T follicular helper cell (primary cell): ENCODE measurements at regions not wholly inside any gene's neighbourhood (a gene's known extent, or its start where the extent isn't known, plus 50 kb on each side); places are given as distances from the start of the nearest gene placed in this dataset.
A peak's percentile ranks its signal among the peaks of the same experiment; 100 is the strongest.
"Not testable (repeated sequence)": the region's sequence is repeated elsewhere in the genome, so short reads cannot be mapped to it uniquely, and the experiment has no call there.

ENCODE experiments used
- DNase-seq: peaks from one replicate; pipeline ENCODE4 v3.0.0-alpha.2; 2020; ENCODE audit warnings: low read depth

DNA sequence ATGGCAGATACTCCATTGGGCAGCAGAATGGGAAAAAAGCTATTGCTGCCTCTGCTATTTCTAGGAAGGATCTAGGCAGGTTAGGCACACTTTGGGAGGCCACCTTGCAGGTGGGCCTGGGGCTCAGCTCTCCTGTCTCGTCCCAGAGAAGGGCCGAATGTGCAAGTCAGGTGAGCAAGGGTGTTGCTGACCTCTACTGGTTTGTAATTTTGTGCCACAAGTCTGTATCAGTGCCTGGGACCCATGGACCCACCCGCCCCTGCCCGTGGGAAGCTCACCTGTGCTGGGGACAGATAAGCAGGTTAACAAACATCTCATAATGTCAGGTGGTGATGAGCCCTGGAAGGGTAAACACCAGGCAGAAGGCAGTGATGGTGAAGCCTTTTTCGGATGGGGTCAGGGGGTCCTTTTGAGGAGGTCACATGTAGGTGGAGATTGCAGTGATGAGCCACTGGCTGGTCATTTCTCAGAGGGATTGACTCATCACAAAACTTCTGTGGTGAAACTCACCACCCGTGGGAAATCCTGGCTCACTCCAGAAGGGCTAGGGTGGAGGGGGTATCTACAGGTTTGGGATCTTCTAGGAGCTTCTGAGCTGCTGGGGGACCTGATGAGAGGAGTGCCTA is 161.3 kb downstream of the KLF13 start:
- DNase-seq: no peak

- no peak for DNase-seq
Observed at GRCh38 chr15:31488437-31489204, 162.0 kb downstream of the KLF13 start.

DNA sequence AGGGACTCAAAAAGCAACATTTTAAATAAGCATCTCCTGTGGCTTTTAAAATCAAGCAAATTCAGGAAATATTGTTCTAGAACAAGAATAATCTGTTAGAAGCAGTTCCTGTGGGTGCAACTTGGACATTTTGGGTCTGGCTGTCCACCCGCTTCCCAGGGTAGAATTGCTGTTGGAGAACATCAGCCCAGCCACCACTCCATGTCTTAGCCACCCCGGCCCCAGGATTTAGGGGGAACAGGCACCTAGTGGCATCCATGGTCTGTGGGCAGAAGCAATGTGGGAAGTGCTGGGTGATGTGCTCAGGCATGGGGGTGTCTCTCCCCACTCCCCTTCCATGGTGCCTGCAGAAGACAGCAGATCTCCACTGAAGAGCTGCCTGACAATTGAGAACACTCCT is 162.6 kb downstream of the KLF13 start:
- no peak for DNase-seq

DNA sequence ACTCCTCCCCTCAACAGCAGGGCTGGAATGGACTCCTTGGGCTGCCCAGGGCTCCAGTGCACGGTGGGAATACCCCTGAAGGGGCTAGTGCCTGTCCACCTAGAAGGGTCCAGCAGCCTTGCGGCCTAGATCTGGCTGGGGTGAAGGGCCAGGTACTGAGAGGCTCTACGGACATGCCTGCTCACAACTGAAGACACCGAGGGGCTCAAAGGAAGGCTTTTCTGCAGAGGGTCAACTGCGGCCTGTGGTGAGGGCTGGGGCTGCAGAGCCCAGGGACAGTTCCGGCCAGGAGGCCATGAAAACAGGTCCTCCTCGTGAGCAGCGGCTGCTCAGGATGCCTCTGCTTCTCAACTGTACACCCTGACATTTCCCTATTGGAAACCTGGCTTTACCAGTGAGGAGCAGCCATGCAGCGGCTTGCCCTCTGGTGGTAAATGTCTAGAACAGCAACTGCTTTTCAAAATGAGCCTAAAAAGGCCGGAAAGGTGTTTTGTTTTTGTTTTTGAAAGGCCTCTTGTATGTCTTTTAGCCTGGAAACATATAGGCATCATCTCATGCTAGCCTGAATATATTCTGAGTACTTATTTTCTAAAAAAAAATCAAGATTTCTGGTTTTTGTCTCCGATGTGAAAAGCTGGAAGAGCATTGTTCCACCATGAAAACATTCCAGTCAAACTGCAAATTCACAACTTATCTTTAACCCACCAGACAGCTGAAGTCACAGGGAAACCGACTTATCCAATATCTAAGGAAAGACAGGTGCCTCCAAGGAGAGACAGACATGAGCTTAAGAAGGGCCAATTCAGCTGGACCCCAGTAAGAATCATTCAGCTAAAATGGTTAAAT is 163.4 kb downstream of the KLF13 start:
- peak; percentile 16 for DNase-seq

GRCh38 chr15:31494786-31495185 is 168.2 kb downstream of the KLF13 start:
- DNase-seq: no peak

DNA sequence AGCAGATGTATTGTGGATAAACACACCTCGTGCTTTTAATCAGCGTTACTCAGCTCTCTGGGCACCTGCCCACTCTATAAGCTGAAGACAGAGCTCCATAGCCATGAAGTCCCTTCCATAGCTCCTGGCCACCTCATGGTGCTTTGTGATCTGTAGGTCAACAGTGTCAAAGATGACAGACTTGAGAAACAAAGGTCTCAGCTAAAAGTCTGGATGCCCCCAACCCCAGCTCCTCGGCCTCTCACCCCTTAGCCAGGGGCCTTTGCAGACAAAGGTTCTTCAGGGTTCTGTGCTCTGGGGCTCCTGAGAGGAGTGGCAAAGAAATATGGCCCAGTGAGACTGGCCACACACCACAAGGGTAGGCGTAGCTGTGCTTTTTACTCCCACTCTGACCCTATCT is 168.6 kb downstream of the KLF13 start:
- DNase-seq: no peak

DNA sequence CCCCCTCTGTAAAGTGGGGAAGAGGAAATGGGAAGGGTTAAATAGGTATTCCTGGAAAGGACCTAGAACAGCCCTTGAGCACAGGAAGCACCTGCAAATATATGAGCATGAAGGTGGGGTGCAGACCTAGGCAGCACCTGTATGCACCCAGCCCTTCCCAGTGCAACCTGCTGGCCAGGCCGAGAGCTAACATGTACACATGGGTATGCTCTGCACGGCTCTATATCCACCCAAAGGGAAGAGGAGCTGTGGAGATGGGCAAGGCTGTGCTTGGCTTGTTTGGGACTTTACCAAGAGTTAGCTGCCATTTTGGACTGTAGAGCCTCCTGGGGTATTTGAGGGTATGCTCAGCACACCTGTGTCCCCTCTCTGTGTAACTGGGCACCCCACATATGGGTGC is 171.2 kb downstream of the KLF13 start:
- DNase-seq: no peak

- DNase-seq: no peak
Observed at GRCh38 chr15:31498329-31498728, 171.7 kb downstream of the KLF13 start.

DNA sequence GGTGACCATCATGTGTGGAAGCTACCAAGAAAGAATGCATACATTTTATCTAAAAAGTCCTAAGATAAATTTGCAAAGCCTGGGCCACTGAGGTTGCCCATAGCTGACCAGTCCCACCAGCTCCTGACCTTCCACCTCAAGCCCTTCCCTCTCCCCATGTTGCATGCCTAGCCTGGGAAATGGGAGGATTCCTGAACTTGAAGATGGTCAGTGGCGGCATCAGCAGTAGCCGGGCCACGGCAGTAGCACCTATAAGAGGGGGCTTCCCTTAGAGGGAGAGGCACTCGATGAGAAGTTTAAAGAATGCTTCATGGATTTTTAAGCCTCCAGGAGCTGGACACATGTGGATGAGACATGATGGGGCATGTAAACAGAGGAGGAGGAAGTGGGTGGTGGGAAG is 172.1 kb downstream of the KLF13 start:
- no peak for DNase-seq

- DNase-seq: no peak
Observed at GRCh38 chr15:31499236-31499952, 172.8 kb downstream of the KLF13 start.

- DNase-seq: no peak
Observed at GRCh38 chr15:31499953-31500765, 173.5 kb downstream of the KLF13 start.

GRCh38 chr15:31500766-31501449 is 174.3 kb downstream of the KLF13 start:
- no peak for DNase-seq

GRCh38 chr15:31501536-31502157 is 175.0 kb downstream of the KLF13 start:
- no peak for DNase-seq

DNA sequence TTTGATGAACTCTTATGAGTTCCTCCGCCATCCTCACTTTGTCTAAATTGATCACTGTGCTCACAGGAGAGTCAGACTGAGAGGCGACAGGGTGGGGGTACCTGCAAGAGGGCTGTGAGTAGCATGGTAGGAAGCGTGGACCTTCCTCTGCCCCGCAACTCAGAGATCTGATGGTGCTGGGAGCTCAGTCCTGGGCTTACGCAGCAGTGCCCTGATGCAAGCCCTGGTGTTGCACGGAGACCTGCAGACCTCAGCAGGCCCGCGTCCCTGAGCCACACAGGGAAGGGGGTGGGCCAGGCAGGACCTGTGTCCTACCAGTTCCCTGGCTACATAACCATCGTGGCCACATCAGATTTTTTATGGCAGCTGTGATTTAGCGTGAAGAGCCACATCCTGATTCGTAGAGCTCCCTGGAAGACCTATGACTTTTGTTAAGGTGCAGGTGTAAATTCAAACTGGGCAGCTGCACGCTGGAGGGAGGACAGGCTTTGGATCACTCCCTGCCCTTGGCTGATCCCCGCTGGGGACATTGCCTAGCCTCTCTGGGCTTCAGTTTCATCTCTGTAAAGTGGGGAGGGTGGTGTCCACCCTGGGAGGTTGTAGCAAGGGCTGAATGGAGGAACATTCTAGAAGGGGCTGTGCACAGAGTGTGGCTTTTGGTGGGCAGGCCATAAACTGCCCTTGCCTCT is 176.1 kb downstream of the KLF13 start:
- no peak for DNase-seq

- DNase-seq: no peak
Observed at GRCh38 chr15:31503256-31503655, 176.6 kb downstream of the KLF13 start.

DNA sequence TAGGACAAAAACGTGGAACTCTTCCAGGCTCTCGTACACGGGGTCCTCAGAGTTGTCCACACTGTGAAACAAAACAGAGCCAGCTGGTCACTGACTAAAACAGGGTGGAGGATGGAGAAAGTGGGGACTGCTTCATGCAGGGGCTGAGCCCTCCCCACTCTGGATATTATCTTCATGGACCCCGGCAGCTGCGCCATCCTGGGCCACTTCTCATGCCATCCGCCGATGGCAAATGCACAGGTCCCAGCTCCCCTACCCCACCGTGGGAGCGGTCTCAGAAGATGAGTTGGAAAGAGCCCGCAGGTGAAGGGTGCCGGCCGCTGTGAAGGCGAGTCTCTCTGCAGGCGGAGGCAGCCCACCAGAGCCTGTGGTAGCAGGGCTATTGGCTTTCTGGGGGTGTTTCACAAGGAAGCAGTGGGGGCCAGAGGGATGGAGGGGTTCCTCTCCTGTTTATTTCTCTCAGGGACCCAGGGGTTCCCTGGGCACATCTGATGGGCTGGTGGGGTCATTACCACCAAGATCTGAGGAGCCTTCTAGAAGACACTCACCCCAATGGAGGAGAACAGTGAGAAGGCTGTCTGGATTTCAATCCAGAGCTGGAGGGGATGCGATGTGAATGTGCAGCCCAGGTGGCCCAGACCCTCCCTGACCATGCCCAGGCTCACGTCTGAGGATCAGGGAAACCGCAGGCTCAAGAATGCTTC is 177.3 kb downstream of the KLF13 start:
- no peak for DNase-seq

- no peak for DNase-seq
Observed at GRCh38 chr15:31504462-31504839, 177.8 kb downstream of the KLF13 start.

GRCh38 chr15:31507573-31507972 is 180.9 kb downstream of the KLF13 start:
- not testable (repeated sequence) for DNase-seq

- no peak for DNase-seq
Observed at GRCh38 chr15:31508656-31509055, 182.0 kb downstream of the KLF13 start.
